OCI-LY7 (cell line): ENCODE measurements at regions not wholly inside any gene's neighbourhood (a gene's known extent, or its start where the extent isn't known, plus 50 kb on each side); places are given as distances from the start of the nearest gene placed in this dataset.
"Not testable (repeated sequence)": the region's sequence is repeated elsewhere in the genome, so short reads cannot be mapped to it uniquely, and the experiment has no call there.

Experiments
- BruUV-seq: library from RNA; stranded (reverse); fragments of 400-500 nt; replicated peaks from 2 replicates; lab custom pipeline; 2021; lab: Mats Ljungman, UMichigan
- CTCF ChIA-PET: fragments of 300-600 bp; sonication (Branson Sonifier 250); formaldehyde crosslinking; loops from one replicate; lab custom pipeline; 2022; ENCODE audit warnings: antibody characterized with exemption; ENCODE audit not compliant: unreplicated experiment; lab: Charles Lee
- POLR2A ChIA-PET: fragments of 300-600 bp; sonication (Branson Sonifier 250); formaldehyde crosslinking; loops from one replicate; lab custom pipeline; 2022; ENCODE audit warnings: antibody characterized with exemption; lab: Charles Lee
- DNase-seq: peaks from one replicate; pipeline ENCODE4 v3.0.0-alpha.2; 2015; ENCODE audit warnings: low spot score
- H2AFZ ChIP-seq: fragments of 200-600 bp; sonication (generic), shearing (Covaris generic); 2 replicates; pipeline ENCODE4 v1.6.1; 2014; ENCODE audit warnings: mild to moderate bottlenecking, antibody characterized with exemption, low read length, moderate library complexity
- H3K27ac ChIP-seq: fragments of 200-600 bp; sonication (generic); 2 replicates; pipeline ENCODE4 v1.5.1; 2014; ENCODE audit warnings: mixed run types, low read depth, mild to moderate bottlenecking, moderate library complexity, low read length, inconsistent platforms; ENCODE audit not compliant: poor library complexity, severe bottlenecking
- H3K36me3 ChIP-seq: fragments of 200-600 bp; sonication (generic); 2 replicates; pipeline ENCODE4 v1.6.1; 2014; ENCODE audit warnings: mild to moderate bottlenecking, antibody characterized with exemption, low read length, moderate library complexity, mixed read lengths; ENCODE audit not compliant: insufficient read depth
- H3K4me1 ChIP-seq: fragments of 200-600 bp; sonication (generic); 2 replicates; pipeline ENCODE4 v1.5.1; 2014; ENCODE audit warnings: mild to moderate bottlenecking, low read length; ENCODE audit not compliant: insufficient read depth, poor library complexity, severe bottlenecking
- H3K4me2 ChIP-seq: fragments of 200-600 bp; sonication (generic); 2 replicates; pipeline ENCODE4 v1.6.1; 2014; ENCODE audit warnings: mild to moderate bottlenecking, low read length
- H3K4me3 ChIP-seq: fragments of 200-600 bp; sonication (generic); 2 replicates; pipeline ENCODE4 v1.5.1; 2014; ENCODE audit warnings: mild to moderate bottlenecking, low read depth, low read length; ENCODE audit not compliant: poor library complexity, severe bottlenecking
- H3K79me2 ChIP-seq: fragments of 200-600 bp; sonication (generic); 2 replicates; pipeline ENCODE4 v1.6.1; 2016; ENCODE audit warnings: low read depth, mild to moderate bottlenecking, low read length, moderate library complexity, mixed read lengths; ENCODE audit not compliant: insufficient read depth
- H3K9me2 ChIP-seq: fragments of 200-600 bp; sonication (generic); 2 replicates; pipeline ENCODE4 v1.6.1; 2016; ENCODE audit warnings: mild to moderate bottlenecking, low read length, mixed read lengths; ENCODE audit not compliant: insufficient read depth
- H3K9me3 ChIP-seq: fragments of 200-600 bp; sonication (generic); 2 replicates; pipeline ENCODE4 v1.6.1; 2014; ENCODE audit warnings: mild to moderate bottlenecking, mixed run types, low read length, mixed read lengths
- H4K20me1 ChIP-seq: fragments of 200-600 bp; sonication (generic); 2 replicates; pipeline ENCODE4 v1.6.1; 2014; ENCODE audit warnings: mild to moderate bottlenecking, antibody characterized with exemption, low read length, moderate library complexity, mixed read lengths; ENCODE audit not compliant: insufficient read depth
- EZH2phosphoT487 ChIP-seq: fragments of 200-600 bp; sonication (generic); IDR thresholded peaks from 2 replicates; pipeline ENCODE4 v1.6.1; 2018; ENCODE audit warnings: low read depth, borderline replicate concordance, mild to moderate bottlenecking, mixed run types, antibody characterized with exemption, low read length, moderate library complexity, mixed read lengths
- intact Hi-C: fragments of 100-400 bp; cut with micrococcal nuclease; formaldehyde crosslinking; loops from one replicate; pipeline ENCODE4 v1.10.0; 2022; ENCODE audit not compliant: unreplicated experiment
- TF ChIP-seq, protein P1 (sequence below): fragments of 200-600 bp; sonication (generic); conservative IDR thresholded peaks from 2 replicates; pipeline ENCODE4 v1.5.1; 2014; ENCODE audit warnings: mild to moderate bottlenecking, antibody characterized with exemption, low read length, moderate library complexity, mixed read lengths

DNA sequence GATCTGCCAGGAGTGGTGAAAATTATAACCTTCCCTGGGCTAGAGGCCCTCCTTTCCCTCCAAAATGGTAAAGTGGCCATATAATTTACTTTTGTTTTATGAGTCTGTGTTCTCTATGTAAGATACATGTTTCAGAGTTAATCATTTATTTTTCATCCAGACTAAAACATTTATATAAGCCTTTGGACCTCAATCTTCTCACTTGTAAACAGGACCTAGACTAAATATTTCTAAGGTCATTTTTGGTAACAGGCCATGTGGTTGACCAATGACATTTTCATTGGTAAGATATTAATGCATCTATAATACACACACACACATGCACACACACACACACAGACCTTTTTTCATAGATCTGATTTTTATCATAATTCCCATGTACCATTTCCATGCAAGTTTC is 79.7 kb upstream of the KCTD1 start:
- intact Hi-C loops, result loop anchor here (10.0 kb wide), 1 partner anchor 377 kb away; no protein-coding TSS in a partner anchor
- 0 out of 2 replicates have a peak, but pooled peaks cover 8% of the 10 kb centered on the region for H3K9me3 ChIP-seq
- TF ChIP-seq, protein P1, sequence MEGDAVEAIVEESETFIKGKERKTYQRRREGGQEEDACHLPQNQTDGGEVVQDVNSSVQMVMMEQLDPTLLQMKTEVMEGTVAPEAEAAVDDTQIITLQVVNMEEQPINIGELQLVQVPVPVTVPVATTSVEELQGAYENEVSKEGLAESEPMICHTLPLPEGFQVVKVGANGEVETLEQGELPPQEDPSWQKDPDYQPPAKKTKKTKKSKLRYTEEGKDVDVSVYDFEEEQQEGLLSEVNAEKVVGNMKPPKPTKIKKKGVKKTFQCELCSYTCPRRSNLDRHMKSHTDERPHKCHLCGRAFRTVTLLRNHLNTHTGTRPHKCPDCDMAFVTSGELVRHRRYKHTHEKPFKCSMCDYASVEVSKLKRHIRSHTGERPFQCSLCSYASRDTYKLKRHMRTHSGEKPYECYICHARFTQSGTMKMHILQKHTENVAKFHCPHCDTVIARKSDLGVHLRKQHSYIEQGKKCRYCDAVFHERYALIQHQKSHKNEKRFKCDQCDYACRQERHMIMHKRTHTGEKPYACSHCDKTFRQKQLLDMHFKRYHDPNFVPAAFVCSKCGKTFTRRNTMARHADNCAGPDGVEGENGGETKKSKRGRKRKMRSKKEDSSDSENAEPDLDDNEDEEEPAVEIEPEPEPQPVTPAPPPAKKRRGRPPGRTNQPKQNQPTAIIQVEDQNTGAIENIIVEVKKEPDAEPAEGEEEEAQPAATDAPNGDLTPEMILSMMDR, result no peak
- TF ChIP-seq EZH2phosphoT487, result no peak
- H3K4me2 ChIP-seq, result no peak overlapping the region
- DNase-seq, result no peak
- H3K27ac ChIP-seq, result no peak overlapping the region
- BruUV-seq, result no TSS peak
- H3K36me3 ChIP-seq, result no peaks in the 10 kb centered on the region
- H3K4me3 ChIP-seq, result no peak overlapping the region
- no peaks in the 10 kb centered on the region for H4K20me1 ChIP-seq
- H3K4me1 ChIP-seq, result no peaks in the 10 kb centered on the region
- H3K79me2 ChIP-seq, result no peaks in the 10 kb centered on the region
- ChIA-PET CTCF (no interaction called here), POLR2A (no interaction called here)
- H2AFZ ChIP-seq, result no peak overlapping the region
- H3K9me2 ChIP-seq, result no peaks in the 10 kb centered on the region

DNA sequence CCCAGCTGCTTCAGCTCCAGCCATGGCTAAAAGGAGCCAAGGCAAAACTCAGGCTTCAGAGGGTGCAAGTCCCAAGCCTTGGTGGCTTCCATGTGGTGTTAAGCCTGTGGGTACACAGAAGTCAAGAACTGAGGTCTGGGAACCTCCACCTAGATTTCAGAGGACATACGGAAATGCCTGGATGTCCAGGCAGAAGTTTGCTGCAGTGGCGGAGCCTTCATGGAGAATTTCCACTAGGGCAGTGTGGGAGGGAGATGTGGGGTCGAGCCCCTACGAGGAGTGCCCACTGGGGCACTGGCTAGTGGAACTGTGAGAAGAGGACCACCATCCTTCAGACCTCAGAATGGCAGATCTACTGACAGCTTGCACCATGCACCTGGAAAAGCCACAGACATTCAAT is 76.1 kb upstream of the KCTD1 start:
- no TSS peak for BruUV-seq
- H2AFZ ChIP-seq, result no peak overlapping the region
- H3K36me3 ChIP-seq, result no peaks in the 10 kb centered on the region
- no peak overlapping the region for H3K4me2 ChIP-seq
- no peaks in the 10 kb centered on the region for H3K4me1 ChIP-seq
- 0 out of 2 replicates have a peak, but pooled peaks cover 8% of the 10 kb centered on the region for H3K9me3 ChIP-seq
- no peak for DNase-seq
- no peak overlapping the region for H3K27ac ChIP-seq
- no peaks in the 10 kb centered on the region for H3K9me2 ChIP-seq
- no peaks in the 10 kb centered on the region for H4K20me1 ChIP-seq
- no peak overlapping the region for H3K4me3 ChIP-seq
- ChIA-PET CTCF (no interaction called here), POLR2A (no interaction called here)
- intact Hi-C loops, result loop anchor here (10.0 kb wide), 1 partner anchor 380 kb away; no protein-coding TSS in a partner anchor
- H3K79me2 ChIP-seq, result no peaks in the 10 kb centered on the region
- TF ChIP-seq, protein P1, result no peak
- no peak for TF ChIP-seq EZH2phosphoT487

DNA sequence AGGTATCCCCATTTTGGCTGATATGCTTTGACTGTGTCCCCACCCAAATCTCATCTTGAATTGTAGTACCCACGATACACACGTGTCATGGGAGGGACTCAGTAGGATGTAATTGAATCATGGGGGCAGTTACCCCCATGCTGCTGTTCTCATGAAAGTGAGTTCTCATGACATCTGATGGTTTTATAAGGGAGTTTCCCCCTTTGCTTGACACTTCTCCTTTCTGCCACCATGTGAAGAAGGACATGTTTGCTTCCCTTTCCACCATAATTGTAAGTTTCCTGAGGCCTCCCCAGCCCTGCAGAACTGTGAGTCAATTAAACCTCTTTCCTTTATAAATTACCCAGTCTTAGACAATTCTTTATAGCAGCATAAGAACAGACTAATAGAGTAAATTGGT is 75.0 kb upstream of the KCTD1 start:
- H3K4me1 ChIP-seq, H3K4me3 ChIP-seq, BruUV-seq, H4K20me1 ChIP-seq, H3K4me2 ChIP-seq, H3K36me3 ChIP-seq, H3K27ac ChIP-seq, DNase-seq, H3K79me2 ChIP-seq, CTCF ChIA-PET, H3K9me2 ChIP-seq, POLR2A ChIA-PET, H2AFZ ChIP-seq, H3K9me3 ChIP-seq: not testable (repeated sequence)
- intact Hi-C loops, result loop anchor here (10.0 kb wide), 1 partner anchor 381 kb away; no protein-coding TSS in a partner anchor
